ENCODE measurements at regions not wholly inside any gene's neighbourhood (a gene's known extent, or its start where the extent isn't known, plus 50 kb on each side); places are given as distances from the start of the nearest gene placed in this dataset.

DNA sequence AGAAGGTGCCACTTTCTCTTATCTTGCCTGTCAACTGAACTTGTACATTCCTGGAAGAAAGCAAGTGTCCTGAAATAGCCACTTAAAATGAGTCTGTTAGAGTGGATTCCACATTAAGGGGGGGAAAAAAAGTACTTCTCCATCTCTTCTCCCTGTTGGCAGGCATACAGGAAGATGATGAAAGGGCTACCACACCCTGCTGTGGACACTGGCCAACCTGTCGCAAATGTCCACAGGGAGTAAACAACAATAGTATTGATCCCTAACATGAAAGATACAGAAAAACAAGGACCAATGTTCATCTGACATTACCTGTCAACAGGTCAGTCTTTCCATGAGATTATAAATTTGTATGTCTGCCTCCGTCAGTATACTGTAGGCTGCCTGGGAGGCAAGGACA is 265.1 kb upstream of the MAP3K1 start:
- TF ChIP-seq POLR2AphosphoS5 (IDR thresholded peaks at IDR 0.05; ENCODE audit: low read depth, low read length) (no peak), SIN3A (IDR thresholded peaks at IDR 0.05; ENCODE audit: borderline replicate concordance, insufficient read depth, low read length) (no peak), TAF1 (IDR thresholded peaks at IDR 0.05; ENCODE audit: borderline replicate concordance, insufficient read depth, low read length) (no peak), FOXP2 (optimal IDR thresholded peaks at IDR 0.05; ENCODE audit: borderline replicate concordance, extremely low read depth, extremely low read length, insufficient read depth) (no peak)
- TF ChIP-seq, protein P1, sequence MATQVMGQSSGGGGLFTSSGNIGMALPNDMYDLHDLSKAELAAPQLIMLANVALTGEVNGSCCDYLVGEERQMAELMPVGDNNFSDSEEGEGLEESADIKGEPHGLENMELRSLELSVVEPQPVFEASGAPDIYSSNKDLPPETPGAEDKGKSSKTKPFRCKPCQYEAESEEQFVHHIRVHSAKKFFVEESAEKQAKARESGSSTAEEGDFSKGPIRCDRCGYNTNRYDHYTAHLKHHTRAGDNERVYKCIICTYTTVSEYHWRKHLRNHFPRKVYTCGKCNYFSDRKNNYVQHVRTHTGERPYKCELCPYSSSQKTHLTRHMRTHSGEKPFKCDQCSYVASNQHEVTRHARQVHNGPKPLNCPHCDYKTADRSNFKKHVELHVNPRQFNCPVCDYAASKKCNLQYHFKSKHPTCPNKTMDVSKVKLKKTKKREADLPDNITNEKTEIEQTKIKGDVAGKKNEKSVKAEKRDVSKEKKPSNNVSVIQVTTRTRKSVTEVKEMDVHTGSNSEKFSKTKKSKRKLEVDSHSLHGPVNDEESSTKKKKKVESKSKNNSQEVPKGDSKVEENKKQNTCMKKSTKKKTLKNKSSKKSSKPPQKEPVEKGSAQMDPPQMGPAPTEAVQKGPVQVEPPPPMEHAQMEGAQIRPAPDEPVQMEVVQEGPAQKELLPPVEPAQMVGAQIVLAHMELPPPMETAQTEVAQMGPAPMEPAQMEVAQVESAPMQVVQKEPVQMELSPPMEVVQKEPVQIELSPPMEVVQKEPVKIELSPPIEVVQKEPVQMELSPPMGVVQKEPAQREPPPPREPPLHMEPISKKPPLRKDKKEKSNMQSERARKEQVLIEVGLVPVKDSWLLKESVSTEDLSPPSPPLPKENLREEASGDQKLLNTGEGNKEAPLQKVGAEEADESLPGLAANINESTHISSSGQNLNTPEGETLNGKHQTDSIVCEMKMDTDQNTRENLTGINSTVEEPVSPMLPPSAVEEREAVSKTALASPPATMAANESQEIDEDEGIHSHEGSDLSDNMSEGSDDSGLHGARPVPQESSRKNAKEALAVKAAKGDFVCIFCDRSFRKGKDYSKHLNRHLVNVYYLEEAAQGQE (IDR thresholded peaks at IDR 0.05; ENCODE audit: insufficient read depth in 1 of 2, low read depth in 2 of 2, low read length in 2 of 2) = no peak

DNA sequence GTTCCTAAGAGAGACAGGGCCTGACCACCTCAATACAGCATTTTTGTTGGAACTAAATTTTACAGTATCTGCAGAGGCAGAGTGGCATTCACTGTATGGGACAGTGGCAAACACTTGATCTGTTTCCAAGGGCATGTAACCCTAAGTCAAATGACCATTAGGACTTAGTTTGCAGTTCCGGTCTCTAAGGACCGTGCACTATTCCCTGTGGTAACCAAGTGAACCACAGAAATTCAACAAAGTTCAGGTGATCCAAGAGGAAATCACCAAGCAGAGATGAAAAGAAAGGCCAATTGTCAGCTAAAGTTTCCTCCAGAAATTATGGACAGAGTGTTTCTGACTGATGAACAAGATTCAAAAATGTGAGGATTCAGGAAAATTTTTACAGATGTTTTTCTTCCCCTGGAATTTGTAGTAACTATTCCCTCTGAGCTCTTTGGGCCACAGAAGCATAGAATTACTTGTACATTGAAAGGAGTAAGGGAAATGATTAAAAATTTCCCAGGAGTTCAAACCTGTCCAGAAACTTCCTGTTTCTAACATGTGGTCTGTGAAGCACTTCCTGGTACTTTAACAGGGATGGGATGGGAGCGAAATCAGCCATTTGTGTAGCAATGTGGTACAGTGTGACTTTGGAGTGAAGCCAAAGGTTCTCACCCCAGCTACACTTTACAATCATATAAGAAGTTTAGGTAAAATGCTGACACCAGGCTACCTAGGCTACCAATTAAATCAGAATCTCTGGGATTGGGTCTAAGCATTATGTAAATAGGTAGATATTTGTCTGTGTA is 266.1 kb upstream of the MAP3K1 start:
- TF ChIP-seq, protein P1 (IDR thresholded peaks at IDR 0.05; ENCODE audit: insufficient read depth in 1 of 2, low read depth in 2 of 2, low read length in 2 of 2) = no peak
- TF ChIP-seq POLR2AphosphoS5 (IDR thresholded peaks at IDR 0.05; ENCODE audit: low read depth, low read length) (no peak), FOXP2 (optimal IDR thresholded peaks at IDR 0.05; ENCODE audit: borderline replicate concordance, extremely low read depth, extremely low read length, insufficient read depth) (no peak), SIN3A (IDR thresholded peaks at IDR 0.05; ENCODE audit: borderline replicate concordance, insufficient read depth, low read length) (no peak), TAF1 (IDR thresholded peaks at IDR 0.05; ENCODE audit: borderline replicate concordance, insufficient read depth, low read length) (no peak)

DNA sequence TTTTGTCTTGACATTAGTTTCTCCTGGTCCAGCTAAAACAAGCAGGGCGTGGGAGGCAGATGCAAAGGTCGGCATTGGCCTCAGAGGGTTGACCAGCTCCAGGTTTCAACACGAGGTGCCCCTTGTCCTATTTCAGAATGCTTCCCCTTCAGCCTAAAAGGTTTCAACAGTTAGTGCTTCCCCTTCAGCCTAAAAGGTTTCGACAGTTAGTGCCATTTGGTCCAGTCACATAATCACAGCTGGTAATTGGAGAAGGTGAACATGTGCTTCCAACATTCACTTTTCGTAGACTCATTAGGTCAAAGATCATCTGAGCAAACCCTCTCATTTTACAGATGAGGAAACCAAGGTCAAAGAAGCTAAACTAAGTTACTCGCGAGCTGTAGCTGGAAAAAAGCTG is 270.3 kb upstream of the MAP3K1 start:
- TF ChIP-seq TAF1 (IDR thresholded peaks at IDR 0.05; ENCODE audit: borderline replicate concordance, insufficient read depth, low read length) (no peak), SIN3A (IDR thresholded peaks at IDR 0.05; ENCODE audit: borderline replicate concordance, insufficient read depth, low read length) (no peak)
- TF ChIP-seq, protein P1 (IDR thresholded peaks at IDR 0.05; ENCODE audit: insufficient read depth in 1 of 2, low read depth in 2 of 2, low read length in 2 of 2) = no peak

DNA sequence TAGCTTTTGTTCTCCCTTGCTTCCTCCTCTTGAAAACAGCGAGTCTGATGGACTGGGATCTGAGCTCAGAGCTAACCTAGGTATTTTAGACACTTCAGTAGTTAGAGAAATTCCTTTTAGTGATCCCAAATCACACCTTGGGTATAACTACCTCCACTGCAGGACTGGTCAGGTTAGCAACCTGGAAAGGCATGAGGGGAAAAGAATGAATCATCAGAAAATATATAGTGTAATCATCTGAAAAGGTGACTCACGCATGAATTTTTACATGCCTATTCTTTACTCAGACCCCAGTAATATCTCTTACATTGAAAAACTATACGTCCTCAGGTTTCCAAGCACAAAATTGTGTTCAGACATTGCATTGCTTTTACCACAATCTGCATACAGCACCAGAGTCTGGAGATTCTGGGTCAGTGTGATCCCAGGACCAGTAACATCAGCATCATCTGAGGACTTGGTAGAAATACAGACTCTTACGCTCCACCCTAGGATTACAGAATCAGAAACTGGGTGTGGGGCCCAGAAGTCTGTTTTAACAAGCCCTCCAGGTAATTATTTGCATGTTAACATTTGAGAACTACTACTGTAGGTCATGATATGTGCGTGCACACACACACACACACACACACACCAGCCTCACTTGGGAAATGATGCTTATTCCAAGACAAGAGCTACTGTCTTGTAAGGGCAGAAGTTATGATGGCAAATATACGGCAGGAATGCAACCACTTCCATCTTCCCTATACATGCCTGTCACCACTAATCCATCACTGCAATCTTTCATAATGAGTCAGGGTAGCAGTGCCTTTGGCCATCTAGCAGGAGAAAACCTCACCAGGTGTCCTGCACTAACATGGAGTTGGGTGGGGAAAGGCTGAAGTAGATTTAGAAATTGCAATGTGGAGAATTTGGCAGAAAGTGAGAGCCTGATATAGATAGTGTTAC is 271.6 kb upstream of the MAP3K1 start:
- no peak for TF ChIP-seq POLR2AphosphoS5 (IDR thresholded peaks at IDR 0.05; ENCODE audit: low read depth, low read length)
- TF ChIP-seq, protein P1 (IDR thresholded peaks at IDR 0.05; ENCODE audit: insufficient read depth in 1 of 2, low read depth in 2 of 2, low read length in 2 of 2) = no peak

All from PFSK-1 (cell line).